ENCODE measurements at regions not wholly inside any gene's neighbourhood (a gene's known extent, or its start where the extent isn't known, plus 50 kb on each side); places are given as distances from the start of the nearest gene placed in this dataset.

- Histone ChIP-seq H3K27ac (ENCODE audit: low read depth, low read length, severe bottlenecking) (no peak overlapping the region), H3K36me3 (ENCODE audit: control insufficient read depth, insufficient read depth, low read length) (no peaks in the 10 kb centered on the region), H3K4me1 (ENCODE audit: control insufficient read depth, insufficient read depth, low read length, poor library complexity, severe bottlenecking) (peaks cover 5% of the 10 kb centered on the region), H3K4me3 (ENCODE audit: extremely low read depth, insufficient read depth, low read length, poor library complexity, severe bottlenecking) (no peak overlapping the region), H3K9me3 (ENCODE audit: control insufficient read depth, low read length) (no peaks in the 10 kb centered on the region)
- 78 to 89% methylated on average over 8 of the region's 10 CpGs for WGBS, 2 experiments (ENCODE audit: insufficient coverage in 2 of 2)
These were observed 106.2 kb downstream of the TLE3 start for GRCh38 chr15:69991551-69991980.

DNA sequence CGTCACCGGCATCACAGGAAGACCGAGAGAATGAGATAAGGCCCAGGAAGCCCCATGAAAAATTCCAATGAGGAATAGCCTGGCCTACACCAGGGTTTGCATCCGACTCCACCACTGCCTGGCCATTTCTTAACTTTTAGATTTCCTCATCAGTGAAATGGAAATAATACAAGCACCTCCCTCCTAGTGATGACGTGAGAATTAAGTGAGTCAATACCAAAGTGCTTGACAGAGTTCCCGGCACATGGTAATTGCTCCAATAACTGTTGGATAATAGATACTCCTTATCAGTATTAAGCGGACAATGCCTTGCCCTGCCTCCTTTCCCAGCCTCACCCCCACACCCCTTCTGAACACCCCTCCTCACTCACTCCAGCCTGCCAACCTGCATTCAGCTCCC is 105.4 kb downstream of the TLE3 start:
- WGBS, 2 experiments (ENCODE audit: insufficient coverage in 2 of 2) = 80 to 91% methylated on average over 6 to 7 of the region's 7 CpGs
- Histone ChIP-seq H3K4me1 (ENCODE audit: control insufficient read depth, insufficient read depth, low read length, poor library complexity, severe bottlenecking) (peaks cover 5% of the 10 kb centered on the region), H3K9me3 (ENCODE audit: control insufficient read depth, low read length) (no peaks in the 10 kb centered on the region), H3K27ac (ENCODE audit: low read depth, low read length, severe bottlenecking) (no peak overlapping the region), H3K36me3 (ENCODE audit: control insufficient read depth, insufficient read depth, low read length) (no peaks in the 10 kb centered on the region), H3K4me3 (ENCODE audit: extremely low read depth, insufficient read depth, low read length, poor library complexity, severe bottlenecking) (no peak overlapping the region)

GRCh38 chr15:69994429-69995205 is 103.1 kb downstream of the TLE3 start:
- 67 to 100% methylated on average over 1 of the region's 1 CpG for WGBS, 2 experiments (ENCODE audit: insufficient coverage in 2 of 2)
- Histone ChIP-seq H3K4me1 (ENCODE audit: control insufficient read depth, insufficient read depth, low read length, poor library complexity, severe bottlenecking) (no peaks in the 10 kb centered on the region), H3K9me3 (ENCODE audit: control insufficient read depth, low read length) (no peaks in the 10 kb centered on the region), H3K4me3 (ENCODE audit: extremely low read depth, insufficient read depth, low read length, poor library complexity, severe bottlenecking) (no peak overlapping the region), H3K27ac (ENCODE audit: low read depth, low read length, severe bottlenecking) (no peak overlapping the region), H3K36me3 (ENCODE audit: control insufficient read depth, insufficient read depth, low read length) (no peaks in the 10 kb centered on the region)

DNA sequence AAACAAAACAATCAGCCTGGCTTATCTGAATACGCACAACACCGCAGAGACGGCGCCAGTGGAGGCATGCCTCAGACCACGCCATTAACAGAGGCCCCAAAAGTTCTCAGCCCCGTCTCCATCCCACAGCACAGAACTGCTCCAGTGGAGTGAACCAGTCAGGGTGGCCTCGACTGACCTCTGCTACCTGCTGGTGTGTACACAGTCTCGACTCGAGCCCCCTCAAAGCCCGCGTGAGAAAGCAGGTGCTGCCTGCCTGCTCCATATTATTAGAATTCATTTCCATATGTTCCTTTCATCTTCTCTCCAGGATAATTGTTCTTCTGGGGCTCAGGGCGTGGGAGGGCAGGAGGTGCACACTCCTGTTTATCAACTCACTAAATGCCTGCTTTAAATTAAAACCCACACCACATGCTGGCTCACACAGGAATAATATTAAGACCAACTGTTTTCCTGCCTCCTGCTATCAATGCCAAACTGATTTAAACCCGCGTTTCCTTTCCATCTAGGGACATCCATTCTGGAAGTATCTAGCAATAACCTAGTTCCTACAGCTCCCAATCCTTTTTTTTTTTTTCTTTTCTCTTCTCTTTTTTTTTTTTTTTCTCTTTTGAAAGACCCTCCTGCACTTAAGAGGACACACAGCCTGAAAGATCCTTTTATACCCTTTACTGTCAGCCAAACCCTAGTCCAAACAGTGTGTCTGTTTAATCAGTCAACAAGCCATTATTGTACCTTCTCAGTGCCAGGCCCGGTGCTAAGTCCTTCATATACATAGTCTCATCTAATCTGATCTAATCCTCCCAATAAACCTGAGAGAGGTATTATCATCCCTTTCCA is 101.2 kb downstream of the TLE3 start:
- no peaks in the 10 kb centered on the region for H3K36me3 ChIP-seq (ENCODE audit: control insufficient read depth, insufficient read depth, low read length)
- H3K27ac ChIP-seq (ENCODE audit: low read depth, low read length, severe bottlenecking) = no peak overlapping the region
- H3K4me1 ChIP-seq (ENCODE audit: control insufficient read depth, insufficient read depth, low read length, poor library complexity, severe bottlenecking) = no peaks in the 10 kb centered on the region
- H3K9me3 ChIP-seq (ENCODE audit: control insufficient read depth, low read length) = no peaks in the 10 kb centered on the region
- 78 to 82% methylated on average over 10 to 13 of the region's 15 CpGs for WGBS, 2 experiments (ENCODE audit: insufficient coverage in 2 of 2)
- H3K4me3 ChIP-seq (ENCODE audit: extremely low read depth, insufficient read depth, low read length, poor library complexity, severe bottlenecking) = no peak overlapping the region

DNA sequence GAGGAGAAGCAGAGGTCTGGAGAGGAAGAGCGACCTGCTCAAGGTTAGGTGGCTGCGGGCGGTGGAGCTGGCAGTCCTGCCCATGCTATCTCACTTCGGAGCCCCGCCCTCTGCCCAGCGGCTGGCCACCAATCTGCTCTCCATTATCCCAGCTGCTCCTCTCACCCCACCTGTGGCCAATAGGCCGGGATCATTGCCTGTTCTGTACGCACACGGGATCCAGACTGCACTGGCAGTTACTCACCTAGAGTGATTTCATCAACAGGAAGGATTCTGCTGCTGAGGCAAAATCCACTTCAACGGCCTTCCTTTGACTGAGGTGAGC is 100.6 kb downstream of the TLE3 start:
- no peaks in the 10 kb centered on the region for H3K4me1 ChIP-seq (ENCODE audit: control insufficient read depth, insufficient read depth, low read length, poor library complexity, severe bottlenecking)
- no peaks in the 10 kb centered on the region for H3K36me3 ChIP-seq (ENCODE audit: control insufficient read depth, insufficient read depth, low read length)
- no peak overlapping the region for H3K27ac ChIP-seq (ENCODE audit: low read depth, low read length, severe bottlenecking)
- H3K9me3 ChIP-seq (ENCODE audit: control insufficient read depth, low read length) = no peaks in the 10 kb centered on the region
- H3K4me3 ChIP-seq (ENCODE audit: extremely low read depth, insufficient read depth, low read length, poor library complexity, severe bottlenecking) = no peak overlapping the region
- 92 to 99% methylated on average over 9 to 10 of the region's 10 CpGs for WGBS, 2 experiments (ENCODE audit: insufficient coverage in 2 of 2)
